Esophagus muscularis mucosa (tissue), 3 donors: ENCODE measurements at regions not wholly inside any gene's neighbourhood (a gene's known extent, or its start where the extent isn't known, plus 50 kb on each side); places are given as distances from the start of the nearest gene placed in this dataset.

Source experiments
- POLR2A ChIP-seq: fragments of 450-650 bp; IDR thresholded peaks from one replicate; pipeline ENCODE4 v1.6.1; 2017; ENCODE audit warnings: antibody characterized with exemption, moderate library complexity, mild to moderate bottlenecking, low read depth
- TF ChIP-seq, protein P1 (sequence below), 3 experiments: fragments of 200-600 bp in 2 of 3; fragments of 450-650 bp in 1 of 3; sonication (generic) in 2 of 3; IDR thresholded peaks; one replicate each; pipeline ENCODE4 v1.5.1; 2017 to 2019; ENCODE audit warnings: antibody characterized with exemption in 3 of 3, mild to moderate bottlenecking in 2 of 3, moderate library complexity in 1 of 3

DNA sequence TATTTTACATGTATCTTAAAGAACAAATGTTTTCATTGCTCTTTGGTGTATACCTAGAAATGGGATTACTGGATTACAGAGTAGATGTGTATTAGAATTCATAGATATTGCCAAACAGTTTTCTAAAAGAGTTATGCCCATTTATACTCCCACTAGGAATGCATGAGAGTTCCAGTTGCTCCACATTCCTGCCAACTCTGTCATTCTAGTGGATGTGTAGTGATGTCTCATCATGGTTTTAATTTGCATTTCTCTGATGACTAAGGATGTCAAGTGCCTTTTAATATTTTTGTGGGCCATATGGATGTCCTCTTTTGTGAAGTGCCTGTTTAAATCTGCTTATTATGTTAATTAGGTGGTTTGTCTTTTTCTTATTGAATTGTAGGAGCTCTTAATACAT is 65.6 kb upstream of the BMP2K start:
- TF ChIP-seq, protein P1, sequence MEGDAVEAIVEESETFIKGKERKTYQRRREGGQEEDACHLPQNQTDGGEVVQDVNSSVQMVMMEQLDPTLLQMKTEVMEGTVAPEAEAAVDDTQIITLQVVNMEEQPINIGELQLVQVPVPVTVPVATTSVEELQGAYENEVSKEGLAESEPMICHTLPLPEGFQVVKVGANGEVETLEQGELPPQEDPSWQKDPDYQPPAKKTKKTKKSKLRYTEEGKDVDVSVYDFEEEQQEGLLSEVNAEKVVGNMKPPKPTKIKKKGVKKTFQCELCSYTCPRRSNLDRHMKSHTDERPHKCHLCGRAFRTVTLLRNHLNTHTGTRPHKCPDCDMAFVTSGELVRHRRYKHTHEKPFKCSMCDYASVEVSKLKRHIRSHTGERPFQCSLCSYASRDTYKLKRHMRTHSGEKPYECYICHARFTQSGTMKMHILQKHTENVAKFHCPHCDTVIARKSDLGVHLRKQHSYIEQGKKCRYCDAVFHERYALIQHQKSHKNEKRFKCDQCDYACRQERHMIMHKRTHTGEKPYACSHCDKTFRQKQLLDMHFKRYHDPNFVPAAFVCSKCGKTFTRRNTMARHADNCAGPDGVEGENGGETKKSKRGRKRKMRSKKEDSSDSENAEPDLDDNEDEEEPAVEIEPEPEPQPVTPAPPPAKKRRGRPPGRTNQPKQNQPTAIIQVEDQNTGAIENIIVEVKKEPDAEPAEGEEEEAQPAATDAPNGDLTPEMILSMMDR (IDR thresholded peaks at IDR 0.05), result no peak
- TF ChIP-seq POLR2A, result no peak
